Epithelial cell of proximal tubule (primary cell): ENCODE measurements at regions not wholly inside any gene's neighbourhood (a gene's known extent, or its start where the extent isn't known, plus 50 kb on each side); places are given as distances from the start of the nearest gene placed in this dataset.
A peak's percentile ranks its signal among the peaks of the same experiment; 100 is the strongest.

ENCODE experiments used
- DNase-seq: peaks from one replicate; pipeline ENCODE4 v3.0.0-alpha.2; 2011; ENCODE audit warnings: low read depth
- H3K4me3 ChIP-seq: 2 replicates; pipeline ENCODE4 v1.5.1; 2011; ENCODE audit warnings: low read depth, mild to moderate bottlenecking, low read length
- CTCF ChIP-seq: conservative IDR thresholded peaks from 2 replicates; pipeline ENCODE4 v1.5.1; 2012; ENCODE audit warnings: low read depth, mild to moderate bottlenecking, low read length

GRCh38 chr5:40453689-40454088 lies 226.0 kb upstream of the PTGER4 start:
- no peak for DNase-seq
- TF ChIP-seq CTCF = no peak
- no peak overlapping the region for H3K4me3 ChIP-seq

- DNase-seq = no peak
- no peak for TF ChIP-seq CTCF
- H3K4me3 ChIP-seq = no peak overlapping the region
Measured at GRCh38 chr5:40452874-40453624, 226.7 kb upstream of the PTGER4 start.

GRCh38 chr5:40447438-40447837 lies 232.3 kb upstream of the PTGER4 start:
- no peak for DNase-seq
- no peak for TF ChIP-seq CTCF
- no peak overlapping the region for H3K4me3 ChIP-seq

GRCh38 chr5:40446910-40447309 lies 232.8 kb upstream of the PTGER4 start:
- H3K4me3 ChIP-seq = no peak overlapping the region
- DNase-seq = peak; percentile 94
- no peak for TF ChIP-seq CTCF

DNA sequence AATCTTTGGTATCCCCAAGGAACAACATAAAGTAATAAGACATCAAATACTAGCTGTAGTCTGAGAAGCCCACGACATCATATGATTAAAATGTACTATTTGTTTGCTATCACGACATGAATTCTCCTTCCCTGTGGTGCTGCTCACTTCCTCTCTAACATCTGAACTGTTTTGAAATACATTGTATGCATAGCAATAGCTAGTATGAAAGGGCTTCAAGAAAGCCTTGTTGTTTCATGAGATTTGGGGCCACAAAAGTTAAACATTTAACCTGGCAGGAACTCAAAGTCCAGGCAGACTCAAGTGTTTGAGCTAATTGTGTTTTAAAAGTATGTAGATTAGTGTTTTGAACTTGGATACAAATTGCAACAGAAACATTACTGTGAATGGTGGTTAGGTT lies 237.4 kb upstream of the PTGER4 start:
- peak; percentile 47 for DNase-seq

DNA sequence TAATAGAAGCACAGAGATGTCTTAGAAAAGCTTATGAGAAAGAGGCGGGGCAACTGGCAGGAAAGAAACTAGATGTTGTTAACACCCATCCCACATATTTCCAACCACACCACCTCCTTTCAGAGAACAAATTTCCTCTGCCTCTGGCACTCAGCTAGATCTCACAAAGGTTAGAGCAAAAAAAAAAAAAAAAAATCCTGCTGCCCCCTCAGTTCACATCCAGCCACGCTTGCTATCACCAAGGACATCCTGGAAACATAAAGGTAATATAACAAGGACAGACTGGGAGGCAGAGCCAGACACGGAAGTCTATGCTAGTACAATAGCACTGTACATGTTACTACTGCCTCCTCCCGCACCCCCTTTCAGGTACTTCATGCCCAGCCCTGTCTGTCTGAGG lies 238.0 kb upstream of the PTGER4 start:
- no peak overlapping the region for H3K4me3 ChIP-seq

More for the DNA sequence above, 237.4 kb upstream of the PTGER4 start:
- no peak for TF ChIP-seq CTCF
- H3K4me3 ChIP-seq = no peak overlapping the region

More for the DNA sequence above, 238.0 kb upstream of the PTGER4 start:
- DNase-seq = no peak
- TF ChIP-seq CTCF = no peak
